Ectodermal cell (in vitro differentiated cells): ENCODE measurements at regions not wholly inside any gene's neighbourhood (a gene's known extent, or its start where the extent isn't known, plus 50 kb on each side); places are given as distances from the start of the nearest gene placed in this dataset.
"Not testable (repeated sequence)": the region's sequence is repeated elsewhere in the genome, so short reads cannot be mapped to it uniquely, and the experiment has no call there.

ENCODE experiments used
- H3K27ac ChIP-seq: 2 replicates; pipeline ENCODE4 v1.7.0; 2013; ENCODE audit warnings: mild to moderate bottlenecking, low read depth, low read length; ENCODE audit not compliant: insufficient read depth, poor library complexity, severe bottlenecking
- H3K27me3 ChIP-seq: 2 replicates; pipeline ENCODE4 v1.7.0; 2013; ENCODE audit warnings: mild to moderate bottlenecking, low read length; ENCODE audit not compliant: insufficient read depth, control insufficient read depth, poor library complexity, severe bottlenecking
- H3K36me3 ChIP-seq: one replicate; pipeline ENCODE4 v1.7.0; 2013; ENCODE audit warnings: low read length; ENCODE audit not compliant: control insufficient read depth, insufficient read depth
- H3K4me1 ChIP-seq: one replicate; pipeline ENCODE4 v1.7.0; 2013; ENCODE audit warnings: low read length; ENCODE audit not compliant: control insufficient read depth, insufficient read depth
- H3K4me3 ChIP-seq: 2 replicates; pipeline ENCODE4 v1.7.0; 2013; ENCODE audit warnings: low read depth, low read length, control low read depth; ENCODE audit not compliant: insufficient read depth
- H3K9me3 ChIP-seq: 2 replicates; pipeline ENCODE4 v1.7.0; 2013; ENCODE audit warnings: mild to moderate bottlenecking, low read length, moderate library complexity; ENCODE audit not compliant: control insufficient read depth
- WGBS, 2 experiments: methylation state at CpG; one replicate each; pipeline ENCODE4 v1.1.7; 2013; ENCODE audit warnings: missing lambda C conversion rate in 2 of 2; 5-methylcytosine and 5-hydroxymethylcytosine counted together

GRCh38 chr7:142511801-142512200 is 237.5 kb upstream of the PRSS1 start:
- Histone ChIP-seq H3K27me3 (no peaks in the 10 kb centered on the region), H3K4me1 (no peaks in the 10 kb centered on the region), H3K4me3 (no peak overlapping the region), H3K36me3 (no peaks in the 10 kb centered on the region), H3K9me3 (no peaks in the 10 kb centered on the region), H3K27ac (no peak overlapping the region)
- WGBS, 2 experiments, result 94% methylated on average over 7 of the region's 7 CpGs

- WGBS, 2 experiments, result 83 to 92% methylated on average over 3 of the region's 3 CpGs
- Histone ChIP-seq H3K4me3 (no peak overlapping the region), H3K4me1 (no peaks in the 10 kb centered on the region), H3K36me3 (no peaks in the 10 kb centered on the region), H3K9me3 (no peaks in the 10 kb centered on the region), H3K27me3 (no peaks in the 10 kb centered on the region), H3K27ac (no peak overlapping the region)
Observed at GRCh38 chr7:142511374-142511773, 237.9 kb upstream of the PRSS1 start.

- not testable (repeated sequence) for H3K4me3 ChIP-seq, H3K27ac ChIP-seq, H3K36me3 ChIP-seq, H3K27me3 ChIP-seq, H3K4me1 ChIP-seq, H3K9me3 ChIP-seq
- 76 to 80% methylated on average over 3 of the region's 3 CpGs for WGBS, 2 experiments
Observed at GRCh38 chr7:142509235-142509634, 240.0 kb upstream of the PRSS1 start.

GRCh38 chr7:142508251-142508650 is 241.0 kb upstream of the PRSS1 start:
- 85 to 90% methylated on average over 4 of the region's 4 CpGs for WGBS, 2 experiments
- Histone ChIP-seq H3K4me1 (no peaks in the 10 kb centered on the region), H3K9me3 (no peaks in the 10 kb centered on the region), H3K27ac (no peak overlapping the region), H3K36me3 (no peaks in the 10 kb centered on the region), H3K4me3 (no peak overlapping the region), H3K27me3 (no peaks in the 10 kb centered on the region)

- no peak overlapping the region for H3K27ac ChIP-seq
- H3K9me3 ChIP-seq, result no peaks in the 10 kb centered on the region
- H3K4me1 ChIP-seq, result no peaks in the 10 kb centered on the region
- WGBS, 2 experiments, result 92 to 94% methylated on average over 5 of the region's 5 CpGs
- H3K36me3 ChIP-seq, result no peaks in the 10 kb centered on the region
- H3K27me3 ChIP-seq, result no peaks in the 10 kb centered on the region
- no peak overlapping the region for H3K4me3 ChIP-seq
Observed at GRCh38 chr7:142507799-142508198, 241.5 kb upstream of the PRSS1 start.

- H3K4me1 ChIP-seq, H3K36me3 ChIP-seq, H3K27ac ChIP-seq, H3K4me3 ChIP-seq, H3K27me3 ChIP-seq, H3K9me3 ChIP-seq: not testable (repeated sequence)
- whole genome bisulfite sequencing, 2 experiments, result 91 to 92% methylated on average over 5 of the region's 5 CpGs
Observed at GRCh38 chr7:142507066-142507465, 242.2 kb upstream of the PRSS1 start.

- no peaks in the 10 kb centered on the region for H3K27me3 ChIP-seq
- 91 to 93% methylated on average over 3 of the region's 3 CpGs for WGBS, 2 experiments
- no peak overlapping the region for H3K27ac ChIP-seq
Observed at GRCh38 chr7:142506601-142507000, 242.7 kb upstream of the PRSS1 start.

GRCh38 chr7:142503949-142504348 is 245.3 kb upstream of the PRSS1 start:
- not testable (repeated sequence) for H3K4me1 ChIP-seq, H3K27me3 ChIP-seq, H3K27ac ChIP-seq, H3K4me3 ChIP-seq, H3K36me3 ChIP-seq, H3K9me3 ChIP-seq
- WGBS, 2 experiments, result 72 to 87% methylated on average over 2 to 7 of the region's 8 CpGs

More at GRCh38 chr7:142506601-142507000, 242.7 kb upstream of the PRSS1 start:
- Histone ChIP-seq H3K4me3 (no peak overlapping the region), H3K36me3 (no peaks in the 10 kb centered on the region), H3K9me3 (no peaks in the 10 kb centered on the region), H3K4me1 (no peaks in the 10 kb centered on the region)

- no peaks in the 10 kb centered on the region for H3K9me3 ChIP-seq
- 89 to 91% methylated on average over 6 of the region's 6 CpGs for WGBS, 2 experiments
- H3K4me3 ChIP-seq, result no peak overlapping the region
- H3K4me1 ChIP-seq, result no peaks in the 10 kb centered on the region
- no peaks in the 10 kb centered on the region for H3K36me3 ChIP-seq
- H3K27me3 ChIP-seq, result no peaks in the 10 kb centered on the region
- no peak overlapping the region for H3K27ac ChIP-seq
Observed at GRCh38 chr7:142503036-142503435, 245.2 kb upstream of the PRSS58 start.

- Histone ChIP-seq H3K4me1 (no peaks in the 10 kb centered on the region), H3K27me3 (peaks cover under 1% of the 10 kb centered on the region), H3K27ac (no peak overlapping the region), H3K9me3 (no peaks in the 10 kb centered on the region), H3K36me3 (no peaks in the 10 kb centered on the region), H3K4me3 (no peak overlapping the region)
- 54 to 63% methylated on average over 1 of the region's 1 CpG for WGBS, 2 experiments
Observed at GRCh38 chr7:142501434-142501833, 243.6 kb upstream of the PRSS58 start.

- no peak overlapping the region for H3K4me3 ChIP-seq
- WGBS, 2 experiments, result 87 to 90% methylated on average over 4 of the region's 4 CpGs
- no peaks in the 10 kb centered on the region for H3K9me3 ChIP-seq
- peaks cover 6% of the 10 kb centered on the region for H3K27me3 ChIP-seq
- no peak overlapping the region for H3K27ac ChIP-seq
- H3K4me1 ChIP-seq, result no peaks in the 10 kb centered on the region
- no peaks in the 10 kb centered on the region for H3K36me3 ChIP-seq
Observed at GRCh38 chr7:142500366-142500765, 242.5 kb upstream of the PRSS58 start.
